SH-SY5Y (cell line): ENCODE measurements at regions not wholly inside any gene's neighbourhood (a gene's known extent, or its start where the extent isn't known, plus 50 kb on each side); places are given as distances from the start of the nearest gene placed in this dataset.

Source experiments
- GATA2 ChIP-seq: IDR thresholded peaks from 2 replicates; pipeline ENCODE4 v1.6.1; 2011; ENCODE audit warnings: mild to moderate bottlenecking, low read depth, low read length
- GATA3 ChIP-seq: IDR thresholded peaks from 2 replicates; pipeline ENCODE4 v1.6.1; 2011; ENCODE audit warnings: low read depth, mild to moderate bottlenecking, low read length, moderate library complexity

GRCh38 chr18:78878335-78878734, 101.3 kb upstream of the SALL3 start:
- TF ChIP-seq GATA3 (no peak), GATA2 (no peak)

- TF ChIP-seq GATA2 (no peak), GATA3 (no peak)
Observed at GRCh38 chr18:78882585-78882984, 97.0 kb upstream of the SALL3 start.

- no peak for TF ChIP-seq GATA3
- TF ChIP-seq GATA2: no peak
Observed at GRCh38 chr18:78883501-78883900, 96.1 kb upstream of the SALL3 start.

GRCh38 chr18:78884502-78884901, 95.1 kb upstream of the SALL3 start:
- TF ChIP-seq GATA2: no peak
- no peak for TF ChIP-seq GATA3

- no peak for TF ChIP-seq GATA2
- TF ChIP-seq GATA3: no peak
Observed at GRCh38 chr18:78889250-78889649, 90.4 kb upstream of the SALL3 start.

- no peak for TF ChIP-seq GATA2
- no peak for TF ChIP-seq GATA3
Observed at GRCh38 chr18:78890388-78890787, 89.2 kb upstream of the SALL3 start.

- TF ChIP-seq GATA2 (no peak), GATA3 (no peak)
Observed at GRCh38 chr18:78891185-78891762, 88.3 kb upstream of the SALL3 start.

- TF ChIP-seq GATA3: no peak
- no peak for TF ChIP-seq GATA2
Observed at GRCh38 chr18:78892177-78892576, 87.4 kb upstream of the SALL3 start.

GRCh38 chr18:78892721-78893120, 86.9 kb upstream of the SALL3 start:
- no peak for TF ChIP-seq GATA2
- TF ChIP-seq GATA3: no peak

- no peak for TF ChIP-seq GATA2
- no peak for TF ChIP-seq GATA3
Observed at GRCh38 chr18:78893281-78894032, 86.2 kb upstream of the SALL3 start.

GRCh38 chr18:78894033-78894305, 85.6 kb upstream of the SALL3 start:
- TF ChIP-seq GATA3: no peak
- no peak for TF ChIP-seq GATA2

- TF ChIP-seq GATA2 (no peak), GATA3 (no peak)
Observed at GRCh38 chr18:78895207-78896001, 84.2 kb upstream of the SALL3 start.

- TF ChIP-seq GATA3 (no peak), GATA2 (no peak)
Observed at GRCh38 chr18:78896111-78896905, 83.3 kb upstream of the SALL3 start.

- TF ChIP-seq GATA2 (no peak), GATA3 (no peak)
Observed at GRCh38 chr18:78898066-78898465, 81.6 kb upstream of the SALL3 start.

GRCh38 chr18:78898635-78899034, 81.0 kb upstream of the SALL3 start:
- TF ChIP-seq GATA2 (no peak), GATA3 (no peak)
